Gastrocnemius medialis (tissue), 4 donors: ENCODE measurements at regions not wholly inside any gene's neighbourhood (a gene's known extent, or its start where the extent isn't known, plus 50 kb on each side); places are given as distances from the start of the nearest gene placed in this dataset.

ENCODE experiments used
- ATAC-seq, 2 donors: fragments of 150-250 bp; one replicate each; pipeline ENCODE4 v1.9.1; 2016
- DNase-seq, 2 donors: peaks; one replicate each; pipeline ENCODE4 v3.0.0-alpha.2; 2019
- H3K27ac ChIP-seq, 4 donors: fragments of 200-600 bp; sonication (generic); 1 replicate in 1 of 4; 2 replicates in 3 of 4; pipeline ENCODE4 v1.5.1; 2016 to 2018; ENCODE audit warnings: mild to moderate bottlenecking in 2 of 4, moderate library complexity in 1 of 4
- H3K27me3 ChIP-seq, 3 donors: fragments of 200-600 bp; sonication (generic) in 2 of 3; 1 replicate in 1 of 3; 2 replicates in 2 of 3; pipeline versions ENCODE4 v1.5.1 to v1.6.0; 2016 to 2019; ENCODE audit warnings: mild to moderate bottlenecking in 1 of 3, moderate library complexity in 1 of 3
- H3K36me3 ChIP-seq, 2 donors: fragments of 200-600 bp; sonication (generic) in 1 of 2; one replicate each; pipeline ENCODE4 v1.5.1; 2017 to 2018
- H3K4me1 ChIP-seq, 2 donors: fragments of 200-600 bp; sonication (generic) in 1 of 2; one replicate each; pipeline ENCODE4 v1.5.1; 2016 to 2017; ENCODE audit warnings: mild to moderate bottlenecking in 2 of 2
- H3K4me3 ChIP-seq, 4 donors: fragments of 200-600 bp; sonication (generic) in 3 of 4; 1 replicate in 1 of 4; 2 replicates in 3 of 4; pipeline ENCODE4 v1.5.1; 2016 to 2019; ENCODE audit warnings: mild to moderate bottlenecking in 2 of 4
- H3K9me3 ChIP-seq, 3 donors: fragments of 200-600 bp; sonication (generic) in 2 of 3; 1 replicate in 1 of 3; 2 replicates in 2 of 3; pipeline ENCODE4 v1.5.1; 2016 to 2019
- POLR2A ChIP-seq, 2 donors: fragments of 450-650 bp; IDR thresholded peaks; one replicate each; pipeline ENCODE4 v1.6.1; 2017; ENCODE audit warnings: antibody characterized with exemption in 2 of 2, mild to moderate bottlenecking in 2 of 2, moderate library complexity in 2 of 2
- in situ Hi-C, 4 donors: fragments of 200-750 bp; cut with MboI; loops; one replicate each; pipeline versions ENCODE4 v1.15.0 to v1.8.0; 2017; ENCODE audit warnings: low sequenced_read_pairs in 4 of 4
- intact Hi-C: fragments of 100-400 bp; cut with DNase I; formaldehyde crosslinking; loops from one replicate; pipeline ENCODE4 v1.15.1; 2023; ENCODE audit warnings: low total_unique reads
- TF ChIP-seq, protein P1 (sequence below), 5 experiments: fragments of 450-650 bp in 3 of 5; fragments of 200-600 bp in 2 of 5; sonication (generic) in 2 of 5; IDR thresholded peaks in 4 of 5; conservative IDR thresholded peaks in 1 of 5; 1 replicate in 4 of 5; 2 replicates in 1 of 5; pipeline ENCODE4 v1.5.1; 2016 to 2019; ENCODE audit warnings: antibody characterized with exemption in 5 of 5, mild to moderate bottlenecking in 3 of 5, moderate library complexity in 3 of 5

DNA sequence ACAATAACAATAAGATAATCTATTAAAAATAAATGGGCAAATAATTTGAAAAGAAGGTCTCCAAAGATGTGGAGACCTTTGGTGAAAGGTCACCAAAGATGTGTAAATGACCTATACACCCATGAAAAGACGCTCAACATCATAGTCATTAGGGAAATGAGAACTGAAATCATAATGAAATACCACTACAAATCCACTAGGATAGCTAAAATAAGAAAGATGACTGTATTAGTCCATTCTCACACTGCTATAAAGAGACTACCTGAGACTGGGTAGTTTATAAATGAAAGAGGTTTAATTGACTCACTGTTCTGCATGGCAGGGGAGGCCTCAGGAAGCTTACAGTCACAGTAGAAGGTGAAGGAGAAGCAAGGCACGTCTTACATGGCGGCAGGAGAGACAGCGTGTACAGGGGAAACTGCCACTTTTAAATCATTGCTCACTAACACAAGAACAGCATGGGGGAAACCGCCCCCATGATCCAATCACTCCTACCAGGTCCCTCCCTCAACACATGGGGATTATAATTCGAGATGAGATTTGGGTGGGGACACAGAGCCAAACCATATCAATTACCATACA, 339.6 kb downstream of the ENC1 start:
- H3K36me3 ChIP-seq, result no peaks in the 10 kb centered on the region
- DNase-seq (no peak), ATAC-seq (no peak)
- no peak overlapping the region for H3K4me3 ChIP-seq
- in situ Hi-C loops, result no loop called here
- H3K9me3 ChIP-seq, result no peaks in the 10 kb centered on the region
- no peaks in the 10 kb centered on the region for H3K4me1 ChIP-seq
- TF ChIP-seq POLR2A (IDR thresholded peaks at IDR 0.05), result no peak
- TF ChIP-seq, protein P1, sequence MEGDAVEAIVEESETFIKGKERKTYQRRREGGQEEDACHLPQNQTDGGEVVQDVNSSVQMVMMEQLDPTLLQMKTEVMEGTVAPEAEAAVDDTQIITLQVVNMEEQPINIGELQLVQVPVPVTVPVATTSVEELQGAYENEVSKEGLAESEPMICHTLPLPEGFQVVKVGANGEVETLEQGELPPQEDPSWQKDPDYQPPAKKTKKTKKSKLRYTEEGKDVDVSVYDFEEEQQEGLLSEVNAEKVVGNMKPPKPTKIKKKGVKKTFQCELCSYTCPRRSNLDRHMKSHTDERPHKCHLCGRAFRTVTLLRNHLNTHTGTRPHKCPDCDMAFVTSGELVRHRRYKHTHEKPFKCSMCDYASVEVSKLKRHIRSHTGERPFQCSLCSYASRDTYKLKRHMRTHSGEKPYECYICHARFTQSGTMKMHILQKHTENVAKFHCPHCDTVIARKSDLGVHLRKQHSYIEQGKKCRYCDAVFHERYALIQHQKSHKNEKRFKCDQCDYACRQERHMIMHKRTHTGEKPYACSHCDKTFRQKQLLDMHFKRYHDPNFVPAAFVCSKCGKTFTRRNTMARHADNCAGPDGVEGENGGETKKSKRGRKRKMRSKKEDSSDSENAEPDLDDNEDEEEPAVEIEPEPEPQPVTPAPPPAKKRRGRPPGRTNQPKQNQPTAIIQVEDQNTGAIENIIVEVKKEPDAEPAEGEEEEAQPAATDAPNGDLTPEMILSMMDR (IDR thresholded peaks at IDR 0.05 in 4 of 5, conservative IDR thresholded peaks at IDR 0.05 in 1 of 5), result no peak
- H3K27me3 ChIP-seq, result no peaks in the 10 kb centered on the region
- intact Hi-C loops, result no loop called here
- H3K27ac ChIP-seq, result no peak overlapping the region

DNA sequence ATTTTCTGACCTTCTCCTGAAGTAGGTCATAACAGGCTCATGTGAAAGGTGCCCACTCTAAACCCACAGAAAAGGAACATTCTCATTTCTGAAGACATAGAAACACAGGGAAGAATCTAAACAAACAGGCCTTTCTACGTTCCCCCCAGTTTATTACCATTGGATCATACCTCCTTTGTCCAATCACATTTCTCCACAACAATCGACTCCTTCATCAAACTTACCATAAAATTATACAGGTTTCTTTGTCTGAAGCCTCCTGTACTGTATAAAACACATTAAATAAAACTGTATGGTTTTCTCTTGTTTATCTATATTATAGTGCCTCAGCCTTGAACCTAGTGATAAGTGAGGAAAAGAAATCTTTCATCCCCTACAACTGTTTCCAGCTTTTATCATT, 340.7 kb downstream of the ENC1 start:
- no peaks in the 10 kb centered on the region for H3K4me1 ChIP-seq
- no peak overlapping the region for H3K27ac ChIP-seq
- in situ Hi-C loops, result loop anchor here in 1 of 4 donors (25.0 kb wide), 1 partner anchor 337 kb away; the partner anchor contains the start of gene ENC1
- H3K9me3 ChIP-seq, result no peaks in the 10 kb centered on the region
- TF ChIP-seq, protein P1 (IDR thresholded peaks at IDR 0.05 in 4 of 5, conservative IDR thresholded peaks at IDR 0.05 in 1 of 5), result no peak
- no peak for TF ChIP-seq POLR2A (IDR thresholded peaks at IDR 0.05)
- intact Hi-C loops, result no loop called here
- H3K4me3 ChIP-seq, result no peak overlapping the region
- no peaks in the 10 kb centered on the region for H3K36me3 ChIP-seq
- no peak for ATAC-seq
- no peaks in the 10 kb centered on the region for H3K27me3 ChIP-seq
- no peak for DNase-seq

DNA sequence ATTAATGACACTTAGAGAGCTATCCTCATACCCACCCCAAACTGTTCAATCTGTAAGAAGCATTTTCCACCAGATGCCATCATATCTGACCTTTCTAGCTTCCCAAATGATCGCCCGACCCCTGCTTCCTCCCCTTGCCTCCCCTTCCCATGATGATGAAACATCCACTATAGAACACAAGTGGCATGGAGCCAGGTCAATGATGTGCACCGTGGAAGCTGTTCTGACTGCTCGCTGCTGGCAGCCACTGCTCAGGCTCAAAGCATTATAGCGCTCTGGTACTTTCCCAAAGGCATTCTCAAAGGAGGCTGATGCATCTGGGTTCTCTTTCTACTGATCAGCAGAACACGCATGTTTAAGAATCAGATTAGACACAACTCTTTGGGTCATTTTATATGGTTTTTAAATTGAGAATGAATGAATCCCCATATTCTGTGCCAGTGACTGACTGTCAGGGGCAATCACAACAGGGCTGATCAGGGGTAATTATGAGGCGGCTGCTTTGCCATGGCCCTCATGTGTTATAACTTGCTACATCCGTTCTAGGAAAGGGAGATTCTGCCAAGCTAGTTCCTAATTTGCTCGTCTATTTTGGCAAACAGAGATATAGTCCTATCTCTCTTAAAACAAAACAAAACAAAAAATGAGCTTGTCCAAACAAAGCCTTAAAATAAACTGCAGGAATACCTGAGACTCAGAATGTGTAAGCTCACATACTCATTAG, 343.7 kb downstream of the ENC1 start:
- no peak overlapping the region for H3K4me3 ChIP-seq
- H3K9me3 ChIP-seq, result no peaks in the 10 kb centered on the region
- DNase-seq (no peak), ATAC-seq (peak in 1 of 2 donors; percentile 32)
- peaks cover 11 to 15% of the 10 kb centered on the region in 2 donors for H3K4me1 ChIP-seq
- in situ Hi-C loops (loop anchor here in 1 of 4 donors (25.0 kb wide), 1 partner anchor 340 kb away; the partner anchor contains the start of gene ENC1), intact Hi-C loops (no loop called here)
- H3K27ac ChIP-seq, result no peak overlapping the region
- H3K27me3 ChIP-seq, result no peaks in the 10 kb centered on the region
- no peaks in the 10 kb centered on the region for H3K36me3 ChIP-seq
- TF ChIP-seq POLR2A (IDR thresholded peaks at IDR 0.05), result no peak
- TF ChIP-seq, protein P1 (IDR thresholded peaks at IDR 0.05 in 4 of 5, conservative IDR thresholded peaks at IDR 0.05 in 1 of 5), result no peak

DNA sequence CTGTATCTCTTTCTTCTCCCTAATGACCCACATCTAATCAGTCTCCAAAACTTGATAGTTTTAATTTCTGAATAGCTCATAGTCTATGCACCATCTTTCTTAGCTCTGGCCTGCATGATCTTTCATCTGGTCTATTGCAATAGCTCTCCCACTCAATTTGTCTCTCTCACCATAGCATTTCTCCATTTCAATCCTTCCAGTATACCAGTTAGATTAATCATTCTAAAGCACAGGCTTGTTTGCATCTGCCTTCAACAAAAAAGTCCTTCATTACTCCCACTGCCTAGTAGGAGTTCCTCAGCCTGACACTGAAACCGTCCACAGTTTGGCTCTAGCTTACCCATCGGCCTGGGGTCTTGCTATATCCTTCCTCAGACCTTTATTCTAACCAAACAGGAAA, 344.9 kb downstream of the ENC1 start:
- in situ Hi-C loops, result loop anchor here in 1 of 4 donors (25.0 kb wide), 1 partner anchor 342 kb away; the partner anchor contains the start of gene ENC1

More for the DNA sequence above, 344.9 kb downstream of the ENC1 start:
- intact Hi-C loops, result no loop called here
- no peaks in the 10 kb centered on the region for H3K36me3 ChIP-seq
- H3K4me1 ChIP-seq, result peaks cover 15 to 25% of the 10 kb centered on the region in 2 donors
- no peak overlapping the region for H3K27ac ChIP-seq
- ATAC-seq, result no peak
- no peaks in the 10 kb centered on the region for H3K9me3 ChIP-seq
- H3K4me3 ChIP-seq, result no peak overlapping the region
- TF ChIP-seq, protein P1 (IDR thresholded peaks at IDR 0.05 in 4 of 5, conservative IDR thresholded peaks at IDR 0.05 in 1 of 5), result no peak
- TF ChIP-seq POLR2A (IDR thresholded peaks at IDR 0.05), result no peak
- H3K27me3 ChIP-seq, result no peaks in the 10 kb centered on the region
- no peak for DNase-seq
